ENCODE measurements at regions not wholly inside any gene's neighbourhood (a gene's known extent, or its start where the extent isn't known, plus 50 kb on each side); places are given as distances from the start of the nearest gene placed in this dataset.
A peak's percentile ranks its signal among the peaks of the same experiment; 100 is the strongest.

DNA sequence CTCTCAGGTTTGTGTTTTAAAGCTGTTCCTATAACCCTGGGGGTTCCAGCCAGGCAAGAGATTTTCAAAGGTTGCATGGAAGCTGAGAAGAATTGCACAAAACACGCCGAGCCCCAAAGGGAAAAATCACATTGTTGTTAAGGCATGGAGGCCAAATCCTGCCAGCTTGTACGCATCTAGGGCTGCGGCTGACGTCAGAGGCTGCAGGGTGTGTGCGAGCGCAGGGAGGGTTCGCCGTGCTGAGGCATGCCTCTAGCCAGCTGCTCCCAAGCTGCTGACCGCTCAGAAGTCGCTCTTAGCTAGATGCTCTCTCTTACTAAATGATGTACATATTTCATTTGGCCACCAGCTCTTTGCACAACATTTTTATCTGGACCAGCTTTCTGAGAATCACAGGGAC lies 191.8 kb downstream of the LPIN1 start:
- Histone ChIP-seq H3K4me1 (no peaks in the 10 kb centered on the region), H3K4me2 (no peak overlapping the region), H3K27ac (no peak overlapping the region), H3K4me3 (no peak overlapping the region), H3K9me3 (no peaks in the 10 kb centered on the region)
- WGBS (ENCODE audit: missing lambda C conversion rate): 53% methylated on average over 11 of the region's 11 CpGs
- ATAC-seq (peak in 1 of 2 experiments; percentile 47; a peak in 1 of 6 replicates), DNase-seq (ENCODE audit: low read depth in 1 of 2, low spot score in 1 of 2) (peak in 1 of 2 experiments; percentile 19), FAIRE-seq (no peak)
- POLR2A ChIA-PET: no interaction called here
- TF ChIP-seq POLR2AphosphoS2 (conservative IDR thresholded peaks at IDR 0.05; ENCODE audit: low read length) (no peak), CHD4 (IDR thresholded peaks at IDR 0.05; ENCODE audit: borderline replicate concordance) (no peak), RAD21 (conservative IDR thresholded peaks at IDR 0.05 in 1 of 2, IDR thresholded peaks at IDR 0.05 in 1 of 2) (no peak), TFCP2L1 (CRISPR knock-in tag; IDR thresholded peaks at IDR 0.05) (no peak), MYC (IDR thresholded peaks at IDR 0.05; ENCODE audit: borderline replicate concordance, low read length) (no peak), BCL3 (IDR thresholded peaks at IDR 0.05) (no peak), FOSL2 (IDR thresholded peaks at IDR 0.05) (no peak), FOSL2 (CRISPR knock-in tag; IDR thresholded peaks at IDR 0.05) (no peak), SMC3 (IDR thresholded peaks at IDR 0.05) (no peak), RNF2 (IDR thresholded peaks at IDR 0.05; ENCODE audit: borderline replicate concordance, low read depth) (no peak), HEYL (CRISPR knock-in tag; IDR thresholded peaks at IDR 0.05) (no peak), SREBF2 (IDR thresholded peaks at IDR 0.05) (no peak), NR3C1 (IDR thresholded peaks at IDR 0.05) (no peak), MAZ (IDR thresholded peaks at IDR 0.05; ENCODE audit: borderline replicate concordance, low read depth, low read length) (no peak), HOXB5 (CRISPR knock-in tag; IDR thresholded peaks at IDR 0.05) (no peak), E2F6 (IDR thresholded peaks at IDR 0.05; ENCODE audit: borderline replicate concordance, low read depth) (no peak), KDM5A (IDR thresholded peaks at IDR 0.05) (no peak), CBX2 (IDR thresholded peaks at IDR 0.05; ENCODE audit: borderline replicate concordance, low read depth) (no peak)
- CTCF ChIA-PET: no interaction called here

- POLR2A ChIA-PET: no interaction called here
Observed at GRCh38 chr2:11939523-11939922, 193.1 kb downstream of the LPIN1 start.

More at GRCh38 chr2:11939523-11939922, 193.1 kb downstream of the LPIN1 start:
- no peaks in the 10 kb centered on the region for H3K4me1 ChIP-seq
- DNase-seq (ENCODE audit: low read depth in 1 of 2, low spot score in 1 of 2) (no peak), ATAC-seq (no peak), FAIRE-seq (no peak)
- CTCF ChIA-PET: no interaction called here
- no peak for TF ChIP-seq ZFP36 (IDR thresholded peaks at IDR 0.05; ENCODE audit: borderline replicate concordance, partially characterized antibody)
- no peak for TF ChIP-seq RFX5 (IDR thresholded peaks at IDR 0.05)
- no peak for TF ChIP-seq REST (IDR thresholded peaks at IDR 0.05)
- TF ChIP-seq E2F6 (IDR thresholded peaks at IDR 0.05; ENCODE audit: borderline replicate concordance, low read depth): no peak
- no peak for TF ChIP-seq TFCP2L1 (CRISPR knock-in tag; IDR thresholded peaks at IDR 0.05)
- no peak for TF ChIP-seq HDAC2 (IDR thresholded peaks at IDR 0.05)
- TF ChIP-seq BHLHE40 (IDR thresholded peaks at IDR 0.05; ENCODE audit: low read depth, low read length): no peak
- TF ChIP-seq, protein P1, sequence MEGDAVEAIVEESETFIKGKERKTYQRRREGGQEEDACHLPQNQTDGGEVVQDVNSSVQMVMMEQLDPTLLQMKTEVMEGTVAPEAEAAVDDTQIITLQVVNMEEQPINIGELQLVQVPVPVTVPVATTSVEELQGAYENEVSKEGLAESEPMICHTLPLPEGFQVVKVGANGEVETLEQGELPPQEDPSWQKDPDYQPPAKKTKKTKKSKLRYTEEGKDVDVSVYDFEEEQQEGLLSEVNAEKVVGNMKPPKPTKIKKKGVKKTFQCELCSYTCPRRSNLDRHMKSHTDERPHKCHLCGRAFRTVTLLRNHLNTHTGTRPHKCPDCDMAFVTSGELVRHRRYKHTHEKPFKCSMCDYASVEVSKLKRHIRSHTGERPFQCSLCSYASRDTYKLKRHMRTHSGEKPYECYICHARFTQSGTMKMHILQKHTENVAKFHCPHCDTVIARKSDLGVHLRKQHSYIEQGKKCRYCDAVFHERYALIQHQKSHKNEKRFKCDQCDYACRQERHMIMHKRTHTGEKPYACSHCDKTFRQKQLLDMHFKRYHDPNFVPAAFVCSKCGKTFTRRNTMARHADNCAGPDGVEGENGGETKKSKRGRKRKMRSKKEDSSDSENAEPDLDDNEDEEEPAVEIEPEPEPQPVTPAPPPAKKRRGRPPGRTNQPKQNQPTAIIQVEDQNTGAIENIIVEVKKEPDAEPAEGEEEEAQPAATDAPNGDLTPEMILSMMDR (IDR thresholded peaks at IDR 0.05): no peak
- no peak for TF ChIP-seq HEYL (CRISPR knock-in tag; IDR thresholded peaks at IDR 0.05)
- TF ChIP-seq EHF (CRISPR knock-in tag; IDR thresholded peaks at IDR 0.05): no peak
- no peak for TF ChIP-seq SMC3 (IDR thresholded peaks at IDR 0.05)
- TF ChIP-seq ZC3H11A (IDR thresholded peaks at IDR 0.05): no peak
- TF ChIP-seq HOXB5 (CRISPR knock-in tag; IDR thresholded peaks at IDR 0.05): no peak
- no peak for TF ChIP-seq MAFK (IDR thresholded peaks at IDR 0.05; ENCODE audit: partially characterized antibody)
- no peak for TF ChIP-seq CBX8 (IDR thresholded peaks at IDR 0.05)
- no peaks in the 10 kb centered on the region for H3K9me3 ChIP-seq
- H3K4me3 ChIP-seq: no peak overlapping the region
- H3K27ac ChIP-seq: no peak overlapping the region
- 27% methylated on average over 2 of the region's 2 CpGs for WGBS (ENCODE audit: missing lambda C conversion rate)
- no peak overlapping the region for H3K4me2 ChIP-seq

All from A549 (cell line).